Right lobe of liver (tissue), 6 donors: ENCODE measurements at regions not wholly inside any gene's neighbourhood (a gene's known extent, or its start where the extent isn't known, plus 50 kb on each side); places are given as distances from the start of the nearest gene placed in this dataset.

Experiments
- ATAC-seq, 4 donors: fragments of 200-7000 bp; cut with Tn5 transposase; one replicate each; pipeline ENCODE4 v1.9.1; 2020; ENCODE audit warnings: mild to moderate bottlenecking in 4 of 4, moderate library complexity in 4 of 4
- DNase-seq, 3 donors: peaks; one replicate each; pipeline ENCODE4 v3.0.0-alpha.2; 2020
- H3K27ac ChIP-seq, 3 donors: fragments of 200-600 bp; one replicate each; pipeline ENCODE4 v1.8.0; 2022
- H3K27me3 ChIP-seq, 2 donors: fragments of 200-600 bp; one replicate each; pipeline ENCODE4 v1.8.0; 2022
- H3K36me3 ChIP-seq, 4 donors: fragments of 200-600 bp; sonication (generic) in 1 of 4; one replicate each; pipeline versions ENCODE4 v1.5.1 to v1.8.0; 2017 to 2022; ENCODE audit warnings: control low read depth in 1 of 4
- H3K4me1 ChIP-seq, 4 donors: fragments of 200-600 bp; sonication (generic) in 1 of 4; one replicate each; pipeline versions ENCODE4 v1.5.1 to v1.8.0; 2017 to 2022; ENCODE audit warnings: control low read depth in 1 of 4
- H3K4me3 ChIP-seq, 3 donors: fragments of 200-600 bp; one replicate each; pipeline ENCODE4 v1.8.0; 2022
- H3K9me3 ChIP-seq, 4 donors: fragments of 200-600 bp; sonication (generic) in 1 of 4; one replicate each; pipeline versions ENCODE4 v1.5.1 to v1.8.0; 2017 to 2022; ENCODE audit warnings: control low read depth in 1 of 4
- POLR2A ChIP-seq: fragments of 450-650 bp; IDR thresholded peaks from one replicate; pipeline ENCODE4 v1.6.1; 2017; ENCODE audit warnings: antibody characterized with exemption, mild to moderate bottlenecking
- WGBS: methylation state at CpG from one replicate; pipeline ENCODE4 v1.1.6; 2018; ENCODE audit warnings: low coverage, low lambda C conversion rate; ENCODE audit not compliant: insufficient coverage; ENCODE audit errors: missing lambda C conversion rate; 5-methylcytosine and 5-hydroxymethylcytosine counted together
- intact Hi-C, 2 donors: fragments of 100-400 bp; cut with DNase I; formaldehyde crosslinking; loops; one replicate each; pipeline versions ENCODE4 v1.11.2 to v1.14.1; 2022
- TF ChIP-seq, protein P1 (sequence below), 4 donors: fragments of 200-600 bp in 3 of 4; fragments of 450-650 bp in 1 of 4; IDR thresholded peaks; one replicate each; pipeline versions ENCODE4 v1.5.1 to v1.8.0; 2016 to 2022; ENCODE audit warnings: antibody characterized with exemption in 4 of 4, mild to moderate bottlenecking in 2 of 4
- donor health status: DM: no; HTN: yes; CAD: no.
- donor health status: DM: no; HTN: no; CAD: no.
- donor health status: DM: no; HTN: no; CAD: no.
- donor health status: DM: no; HTN: yes; CAD: no.
- donor health status: DM: no; HTN: yes; CAD: no.

DNA sequence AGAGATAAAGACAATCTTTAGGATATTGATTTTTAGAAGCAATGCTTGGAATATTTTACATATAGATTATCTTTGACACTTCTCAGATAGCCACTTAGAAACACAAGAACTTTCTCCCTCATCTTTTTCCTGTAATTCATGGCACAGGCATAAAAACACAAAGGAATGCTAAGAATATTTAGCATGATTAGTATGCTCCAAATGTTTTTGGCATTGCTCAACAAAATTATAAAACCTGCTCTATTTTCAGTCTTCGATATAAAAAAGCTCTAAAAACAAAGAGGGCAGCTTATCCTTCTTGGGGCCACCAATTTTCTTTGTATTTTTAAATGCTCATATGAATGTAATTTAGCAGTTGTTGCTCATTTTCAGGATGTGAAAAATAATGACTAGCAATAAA lies 90.8 kb downstream of the RAD51AP2 start:
- intact Hi-C loops = no loop called here
- Histone ChIP-seq H3K36me3 (no peaks in the 10 kb centered on the region), H3K4me1 (peaks cover 0 to 3% (median 0%) of the 10 kb centered on the region in 4 donors), H3K27ac (no peak overlapping the region), H3K4me3 (no peak overlapping the region), H3K9me3 (no peaks in the 10 kb centered on the region), H3K27me3 (no peaks in the 10 kb centered on the region)
- no peak for DNase-seq
- TF ChIP-seq POLR2A = no peak
- TF ChIP-seq, protein P1, sequence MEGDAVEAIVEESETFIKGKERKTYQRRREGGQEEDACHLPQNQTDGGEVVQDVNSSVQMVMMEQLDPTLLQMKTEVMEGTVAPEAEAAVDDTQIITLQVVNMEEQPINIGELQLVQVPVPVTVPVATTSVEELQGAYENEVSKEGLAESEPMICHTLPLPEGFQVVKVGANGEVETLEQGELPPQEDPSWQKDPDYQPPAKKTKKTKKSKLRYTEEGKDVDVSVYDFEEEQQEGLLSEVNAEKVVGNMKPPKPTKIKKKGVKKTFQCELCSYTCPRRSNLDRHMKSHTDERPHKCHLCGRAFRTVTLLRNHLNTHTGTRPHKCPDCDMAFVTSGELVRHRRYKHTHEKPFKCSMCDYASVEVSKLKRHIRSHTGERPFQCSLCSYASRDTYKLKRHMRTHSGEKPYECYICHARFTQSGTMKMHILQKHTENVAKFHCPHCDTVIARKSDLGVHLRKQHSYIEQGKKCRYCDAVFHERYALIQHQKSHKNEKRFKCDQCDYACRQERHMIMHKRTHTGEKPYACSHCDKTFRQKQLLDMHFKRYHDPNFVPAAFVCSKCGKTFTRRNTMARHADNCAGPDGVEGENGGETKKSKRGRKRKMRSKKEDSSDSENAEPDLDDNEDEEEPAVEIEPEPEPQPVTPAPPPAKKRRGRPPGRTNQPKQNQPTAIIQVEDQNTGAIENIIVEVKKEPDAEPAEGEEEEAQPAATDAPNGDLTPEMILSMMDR (IDR thresholded peaks at IDR 0.05) = no peak
- no peak for ATAC-seq
- WGBS = 68% methylated on average over 1 of the region's 1 CpG

DNA sequence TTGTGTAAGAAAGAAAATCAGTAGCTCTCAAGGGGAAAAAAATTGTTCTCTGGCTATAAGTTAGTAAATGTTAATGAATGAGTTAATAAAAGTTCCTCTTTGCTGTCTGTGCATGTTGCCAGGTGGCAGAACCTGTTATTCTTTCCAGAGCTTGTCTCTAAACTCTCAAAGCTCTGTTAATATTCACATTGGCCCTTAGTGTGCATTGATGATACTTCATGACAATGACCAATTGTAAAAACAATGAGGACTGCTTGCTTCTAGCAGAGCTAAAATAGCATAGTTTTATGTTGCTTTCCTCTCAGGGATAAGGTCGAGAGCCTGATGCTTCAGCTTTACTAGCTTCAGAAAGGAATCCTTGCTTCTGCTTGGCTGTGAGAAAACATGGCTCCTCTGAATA lies 91.5 kb downstream of the RAD51AP2 start:
- TF ChIP-seq, protein P1 (IDR thresholded peaks at IDR 0.05) = no peak
- no peak for TF ChIP-seq POLR2A
- intact Hi-C loops = no loop called here
- Histone ChIP-seq H3K4me1 (peaks cover 0 to 7% (median 0%) of the 10 kb centered on the region in 4 donors), H3K4me3 (no peak overlapping the region), H3K36me3 (no peaks in the 10 kb centered on the region), H3K9me3 (no peaks in the 10 kb centered on the region), H3K27ac (no peak overlapping the region), H3K27me3 (no peaks in the 10 kb centered on the region)
- ATAC-seq (no peak), DNase-seq (no peak)
- WGBS = 89% methylated on average over 1 of the region's 1 CpG

DNA sequence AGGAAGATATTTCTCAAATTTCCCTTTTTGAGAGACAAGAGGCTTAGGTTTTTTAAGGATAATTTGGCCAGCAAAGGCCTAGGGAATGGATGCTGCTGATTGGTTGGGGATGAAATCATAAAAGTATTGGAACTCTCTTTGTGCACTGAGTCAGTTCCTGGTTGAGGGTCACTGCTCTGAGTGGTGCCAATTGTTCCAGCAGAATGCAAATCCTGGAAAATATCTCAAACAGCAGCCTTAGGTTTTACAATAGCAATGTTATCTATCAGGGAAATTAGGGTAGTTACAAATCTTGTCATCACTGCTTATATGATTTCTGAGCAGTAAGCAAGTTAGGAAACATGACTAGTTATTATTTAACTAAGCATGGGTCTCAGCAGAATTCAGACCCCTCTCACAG lies 96.2 kb downstream of the RAD51AP2 start:
- intact Hi-C loops = no loop called here

DNA sequence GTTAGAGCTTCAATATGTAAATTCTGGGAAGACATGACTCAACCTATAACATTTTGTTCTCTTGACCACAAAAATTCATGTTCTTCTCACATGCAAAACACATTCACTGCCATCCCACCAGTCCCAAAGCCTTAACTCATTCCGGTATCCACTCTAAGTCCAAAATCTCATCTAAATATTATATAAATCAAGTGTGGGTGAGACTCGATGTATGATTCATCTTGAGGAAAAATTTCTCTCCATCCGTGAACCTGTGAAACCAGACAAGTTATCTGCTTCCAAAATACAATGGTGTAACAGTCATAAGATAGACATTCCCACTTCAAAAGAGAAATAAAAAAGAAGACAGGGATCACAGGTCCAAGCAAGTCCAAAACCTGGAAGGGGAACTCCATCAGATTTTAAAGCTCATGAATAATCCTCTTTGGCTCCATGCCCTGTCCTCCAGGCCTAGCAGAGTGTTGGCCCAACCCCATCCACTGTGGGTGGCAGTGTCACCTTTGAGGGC lies 101.3 kb downstream of the RAD51AP2 start:
- intact Hi-C loops = no loop called here
- TF ChIP-seq, protein P1 (IDR thresholded peaks at IDR 0.05) = no peak
- no peak for TF ChIP-seq POLR2A
- no peaks in the 10 kb centered on the region for H3K36me3 ChIP-seq
- WGBS = 77% methylated on average over 3 of the region's 3 CpGs
- no peak overlapping the region for H3K4me3 ChIP-seq
- no peaks in the 10 kb centered on the region for H3K4me1 ChIP-seq
- DNase-seq (no peak), ATAC-seq (no peak)
- H3K27ac ChIP-seq = no peak overlapping the region
- no peaks in the 10 kb centered on the region for H3K9me3 ChIP-seq
- no peaks in the 10 kb centered on the region for H3K27me3 ChIP-seq

More for the DNA sequence above, 96.2 kb downstream of the RAD51AP2 start:
- peaks cover 0 to 7% (median 0%) of the 10 kb centered on the region in 4 donors for H3K4me1 ChIP-seq
- no peaks in the 10 kb centered on the region for H3K9me3 ChIP-seq
- no peak for ATAC-seq
- H3K36me3 ChIP-seq = no peaks in the 10 kb centered on the region
- TF ChIP-seq POLR2A = no peak
- TF ChIP-seq, protein P1 (IDR thresholded peaks at IDR 0.05) = no peak
- no peak overlapping the region for H3K4me3 ChIP-seq
- no peak for DNase-seq
- no peaks in the 10 kb centered on the region for H3K27me3 ChIP-seq
- no peak overlapping the region for H3K27ac ChIP-seq

DNA sequence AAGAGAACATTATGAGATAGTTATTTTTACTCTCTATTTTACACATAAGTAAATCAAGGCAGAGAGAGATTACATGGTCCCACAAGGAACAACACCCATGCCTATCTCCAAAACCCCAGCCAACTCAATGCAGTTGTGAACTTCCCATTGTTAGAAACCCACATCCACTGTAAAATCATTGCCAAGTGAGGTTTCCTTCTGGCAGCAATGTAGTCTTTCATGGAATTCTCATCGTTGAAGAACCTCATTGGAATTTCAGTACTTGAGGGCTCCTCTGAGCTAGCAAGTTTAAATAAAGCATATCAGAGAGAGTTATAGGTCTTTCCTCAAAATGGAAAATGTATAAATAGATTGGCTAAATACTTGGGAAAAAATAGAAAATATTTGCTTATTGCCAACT lies 105.2 kb downstream of the RAD51AP2 start:
- Histone ChIP-seq H3K27me3 (no peaks in the 10 kb centered on the region), H3K36me3 (no peaks in the 10 kb centered on the region), H3K27ac (no peak overlapping the region), H3K4me3 (no peak overlapping the region), H3K9me3 (no peaks in the 10 kb centered on the region), H3K4me1 (no peaks in the 10 kb centered on the region)
- DNase-seq (no peak), ATAC-seq (no peak)
- TF ChIP-seq POLR2A = no peak
- TF ChIP-seq, protein P1 (IDR thresholded peaks at IDR 0.05) = no peak
- intact Hi-C loops = no loop called here
- 59% methylated on average over 1 of the region's 1 CpG for WGBS
